DND-41 (cell line): ENCODE measurements at regions not wholly inside any gene's neighbourhood (a gene's known extent, or its start where the extent isn't known, plus 50 kb on each side); places are given as distances from the start of the nearest gene placed in this dataset.

Experiments used
- ATAC-seq: fragments of 200-7000 bp; cut with Tn5 transposase; 3 replicates; pipeline ENCODE4 v1.9.1; 2021; ENCODE audit warnings: low read depth; ENCODE audit not compliant: insufficient read depth
- DNase-seq: peaks from one replicate; pipeline ENCODE4 v3.0.0-alpha.2; 2020
- H2AFZ ChIP-seq: 2 replicates; pipeline ENCODE4 v1.6.0; 2012; ENCODE audit warnings: low read depth, low read length
- H3K27ac ChIP-seq: 2 replicates; pipeline ENCODE4 v1.5.1; 2012; ENCODE audit warnings: low read length, inconsistent platforms
- H3K27me3 ChIP-seq: fragments of 200-600 bp; sonication (generic); 2 replicates; pipeline ENCODE4 v1.6.0; 2012; ENCODE audit warnings: low read length, mild to moderate bottlenecking, inconsistent platforms; ENCODE audit not compliant: insufficient read depth, poor library complexity
- H3K36me3 ChIP-seq: 2 replicates; pipeline ENCODE4 v1.5.1; 2012; ENCODE audit warnings: low read length, inconsistent platforms; ENCODE audit not compliant: insufficient read depth
- H3K4me1 ChIP-seq: 2 replicates; pipeline ENCODE4 v1.5.1; 2012; ENCODE audit warnings: mild to moderate bottlenecking, low read length; ENCODE audit not compliant: insufficient read depth
- H3K4me2 ChIP-seq: 2 replicates; pipeline ENCODE4 v1.6.0; 2012; ENCODE audit warnings: mild to moderate bottlenecking, moderate library complexity, low read length, inconsistent platforms; ENCODE audit not compliant: insufficient read depth
- H3K4me3 ChIP-seq, 2 experiments: fragments of 200-600 bp in 1 of 2; shearing (Covaris generic) in 1 of 2; 2 replicates each; pipeline ENCODE4 v1.5.1; 2012 to 2016; ENCODE audit warnings: inconsistent platforms in 2 of 2, low read length in 2 of 2, mild to moderate bottlenecking in 2 of 2, low read depth in 1 of 2, moderate library complexity in 1 of 2
- H3K79me2 ChIP-seq: 2 replicates; pipeline ENCODE4 v1.6.0; 2012; ENCODE audit warnings: low read length, inconsistent platforms; ENCODE audit not compliant: insufficient read depth
- H3K9ac ChIP-seq: 2 replicates; pipeline ENCODE4 v1.6.0; 2012; ENCODE audit warnings: low read depth, mild to moderate bottlenecking, inconsistent platforms, low read length, moderate library complexity
- H3K9me3 ChIP-seq: 2 replicates; pipeline ENCODE4 v1.5.1; 2012; ENCODE audit warnings: low read length, moderate library complexity, mild to moderate bottlenecking, inconsistent platforms; ENCODE audit not compliant: insufficient read depth, severe bottlenecking
- H4K20me1 ChIP-seq: 2 replicates; pipeline ENCODE4 v1.6.0; 2012; ENCODE audit warnings: low read length; ENCODE audit not compliant: insufficient read depth
- EZH2 ChIP-seq: IDR thresholded peaks from 3 replicates; pipeline ENCODE4 v1.6.1; 2012; ENCODE audit warnings: borderline replicate concordance, low read depth, mild to moderate bottlenecking, moderate library complexity, low read length, inconsistent platforms; ENCODE audit not compliant: severe bottlenecking
- TF ChIP-seq, protein P1 (sequence below): IDR thresholded peaks from 2 replicates; pipeline ENCODE4 v1.5.1; 2012; ENCODE audit warnings: borderline replicate concordance, low read length, moderate library complexity, mild to moderate bottlenecking; ENCODE audit not compliant: poor library complexity, severe bottlenecking; ENCODE audit errors: extremely low read depth

DNA sequence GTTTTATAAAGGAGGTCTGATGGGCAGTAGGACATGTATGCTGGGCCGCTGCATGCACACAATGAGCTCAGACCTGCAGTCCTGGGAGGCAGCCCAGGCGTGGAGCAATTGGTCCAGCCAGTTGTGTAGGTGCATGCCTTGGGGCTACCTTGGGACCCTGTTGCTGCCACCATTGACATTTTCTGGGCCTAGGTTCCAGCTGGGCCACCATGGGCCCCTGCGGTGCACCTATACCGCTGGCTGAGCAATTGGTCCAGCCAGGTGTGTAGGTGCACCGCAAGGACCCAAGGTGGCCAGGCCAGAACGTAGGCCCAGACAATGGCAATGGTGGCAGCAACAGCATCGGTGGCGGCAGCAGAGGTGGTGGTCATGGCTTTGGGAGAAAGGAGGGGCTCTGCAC lies 143.9 kb downstream of the PXDC1 start:
- H3K27me3 ChIP-seq: no peaks in the 10 kb centered on the region
- no peak overlapping the region for H3K4me2 ChIP-seq
- peaks cover 7% of the 10 kb centered on the region; the same call in 1 of the 2 replicates for H3K4me1 ChIP-seq
- H3K27ac ChIP-seq: no peak overlapping the region
- DNase-seq (no peak), ATAC-seq (no peak)
- H3K9ac ChIP-seq: no peak overlapping the region
- no peaks in the 10 kb centered on the region for H3K36me3 ChIP-seq
- TF ChIP-seq EZH2: no peak
- TF ChIP-seq, protein P1, sequence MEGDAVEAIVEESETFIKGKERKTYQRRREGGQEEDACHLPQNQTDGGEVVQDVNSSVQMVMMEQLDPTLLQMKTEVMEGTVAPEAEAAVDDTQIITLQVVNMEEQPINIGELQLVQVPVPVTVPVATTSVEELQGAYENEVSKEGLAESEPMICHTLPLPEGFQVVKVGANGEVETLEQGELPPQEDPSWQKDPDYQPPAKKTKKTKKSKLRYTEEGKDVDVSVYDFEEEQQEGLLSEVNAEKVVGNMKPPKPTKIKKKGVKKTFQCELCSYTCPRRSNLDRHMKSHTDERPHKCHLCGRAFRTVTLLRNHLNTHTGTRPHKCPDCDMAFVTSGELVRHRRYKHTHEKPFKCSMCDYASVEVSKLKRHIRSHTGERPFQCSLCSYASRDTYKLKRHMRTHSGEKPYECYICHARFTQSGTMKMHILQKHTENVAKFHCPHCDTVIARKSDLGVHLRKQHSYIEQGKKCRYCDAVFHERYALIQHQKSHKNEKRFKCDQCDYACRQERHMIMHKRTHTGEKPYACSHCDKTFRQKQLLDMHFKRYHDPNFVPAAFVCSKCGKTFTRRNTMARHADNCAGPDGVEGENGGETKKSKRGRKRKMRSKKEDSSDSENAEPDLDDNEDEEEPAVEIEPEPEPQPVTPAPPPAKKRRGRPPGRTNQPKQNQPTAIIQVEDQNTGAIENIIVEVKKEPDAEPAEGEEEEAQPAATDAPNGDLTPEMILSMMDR: no peak
- no peaks in the 10 kb centered on the region for H3K79me2 ChIP-seq
- H3K9me3 ChIP-seq: no peaks in the 10 kb centered on the region
- no peak overlapping the region for H3K4me3 ChIP-seq
- no peaks in the 10 kb centered on the region; the same call in 1 of the 2 replicates for H4K20me1 ChIP-seq
- no peak overlapping the region for H2AFZ ChIP-seq

DNA sequence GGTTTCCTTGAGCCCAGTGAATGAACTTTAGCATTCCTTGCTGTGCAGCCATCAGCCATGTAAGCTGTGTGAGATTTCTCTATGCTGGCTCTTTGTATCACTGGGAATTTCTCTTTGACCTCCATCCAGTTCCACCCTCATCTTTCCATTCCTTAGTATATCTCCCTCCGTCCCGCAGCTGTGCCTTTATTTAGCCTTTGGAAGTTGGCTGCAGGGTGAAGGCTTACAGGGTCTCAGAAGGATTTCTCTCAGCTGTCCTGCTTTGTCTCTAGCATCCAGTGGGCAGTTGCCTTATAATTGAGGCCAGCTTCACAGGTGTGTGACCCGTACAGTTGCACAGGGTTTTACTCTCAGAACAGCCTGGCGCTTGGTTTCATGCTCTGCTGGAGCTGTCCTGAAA lies 144.3 kb downstream of the PXDC1 start:
- ATAC-seq: no peak
- no peak overlapping the region for H3K4me2 ChIP-seq
- no peaks in the 10 kb centered on the region for H3K79me2 ChIP-seq
- H3K36me3 ChIP-seq: no peaks in the 10 kb centered on the region
- TF ChIP-seq, protein P1: no peak
- no peak for TF ChIP-seq EZH2
- H3K4me1 ChIP-seq: peaks cover 7% of the 10 kb centered on the region; the same call in 1 of the 2 replicates
- H3K9me3 ChIP-seq: peaks cover 3% of the 10 kb centered on the region
- H3K27ac ChIP-seq: no peak overlapping the region
- H4K20me1 ChIP-seq: no peaks in the 10 kb centered on the region; the same call in 1 of the 2 replicates
- H3K9ac ChIP-seq: no peak overlapping the region
- H2AFZ ChIP-seq: no peak overlapping the region
- no peak for DNase-seq
- no peaks in the 10 kb centered on the region for H3K27me3 ChIP-seq
- H3K4me3 ChIP-seq: no peak overlapping the region

DNA sequence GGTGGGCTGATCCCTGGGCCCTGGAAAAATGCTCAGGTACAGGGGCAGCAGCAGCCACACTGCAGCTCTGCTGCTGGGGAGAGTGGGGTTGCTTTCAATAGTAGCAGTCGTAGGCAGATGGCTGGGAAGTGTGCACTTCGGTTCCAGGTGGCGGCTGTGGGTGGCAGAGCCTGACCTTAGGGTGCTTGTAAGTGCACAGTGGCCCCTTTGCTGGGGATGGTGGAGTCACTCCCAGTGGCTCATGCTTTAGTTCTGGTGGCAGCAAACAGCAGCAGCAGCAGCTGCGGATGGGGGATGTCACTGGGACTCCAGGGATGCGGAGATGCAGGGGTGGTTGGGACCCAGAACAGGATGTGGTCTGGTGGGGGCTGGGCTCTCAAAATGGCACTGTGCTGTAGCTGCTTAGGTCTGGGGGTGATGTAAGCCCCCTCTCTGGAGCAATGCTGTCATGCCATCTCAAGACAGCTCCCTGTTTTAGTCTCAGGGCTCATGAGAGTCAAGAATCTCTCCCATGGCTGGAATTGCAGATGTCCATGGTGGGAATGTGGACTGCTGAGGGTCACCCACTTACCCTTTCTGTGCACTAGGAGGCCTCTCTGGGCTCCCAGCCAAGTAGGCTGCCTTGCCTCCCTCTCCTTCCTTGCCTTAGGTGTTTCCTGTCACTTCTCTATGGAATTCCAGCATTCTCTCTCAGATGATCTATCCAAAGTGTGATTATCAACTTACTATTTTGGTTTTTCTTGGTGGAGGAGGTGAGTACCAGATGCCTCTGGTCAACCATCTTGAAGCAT lies 146.7 kb upstream of the SLC22A23 start:
- H4K20me1 ChIP-seq: no peaks in the 10 kb centered on the region; the same call in 1 of the 2 replicates
- no peaks in the 10 kb centered on the region for H3K27me3 ChIP-seq
- no peak overlapping the region for H3K27ac ChIP-seq
- peaks cover 8% of the 10 kb centered on the region for H3K9me3 ChIP-seq
- no peaks in the 10 kb centered on the region for H3K79me2 ChIP-seq
- no peak overlapping the region for H3K9ac ChIP-seq
- TF ChIP-seq EZH2: no peak
- TF ChIP-seq, protein P1: no peak
- H3K4me1 ChIP-seq: peaks cover 7% of the 10 kb centered on the region; the same call in 1 of the 2 replicates
- H3K36me3 ChIP-seq: no peaks in the 10 kb centered on the region
- no peak overlapping the region for H2AFZ ChIP-seq
- DNase-seq: peak; percentile 58
- ATAC-seq: peak; percentile 88
- H3K4me2 ChIP-seq: no peak overlapping the region
- no peak overlapping the region for H3K4me3 ChIP-seq
